Panc1 (cell line): ENCODE measurements at regions not wholly inside any gene's neighbourhood (a gene's known extent, or its start where the extent isn't known, plus 50 kb on each side); places are given as distances from the start of the nearest gene placed in this dataset.

ENCODE experiments used
- TCF7L2 ChIP-seq: IDR thresholded peaks from 2 replicates; pipeline ENCODE4 v1.6.1; 2011; ENCODE audit warnings: mild to moderate bottlenecking, low read depth, low read length, inconsistent platforms
- TF ChIP-seq, protein P1 (sequence below): fragments of 450-650 bp; IDR thresholded peaks from 2 replicates; pipeline ENCODE4 v1.5.1; 2017; ENCODE audit warnings: mild to moderate bottlenecking

DNA sequence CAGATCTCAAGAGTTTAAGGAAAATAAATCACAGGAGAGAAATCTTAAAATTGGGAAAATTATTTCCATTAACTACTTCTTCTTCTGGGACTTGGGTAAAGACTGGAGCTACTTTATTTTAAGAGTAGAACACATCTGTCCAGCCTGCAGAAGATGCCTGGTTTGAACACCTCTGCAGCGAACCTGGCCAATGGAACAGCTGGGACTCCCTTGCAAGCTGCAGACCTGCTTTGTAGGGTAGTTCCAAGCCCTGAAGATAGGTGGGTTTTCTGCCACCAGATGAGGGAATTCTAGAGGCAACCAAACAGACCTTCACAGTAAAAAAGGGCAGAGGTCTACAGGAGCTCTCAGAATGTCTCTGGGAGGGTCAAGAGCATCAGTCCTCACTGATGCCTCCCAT is 86.5 kb upstream of the CACNA1E start:
- TF ChIP-seq, protein P1, sequence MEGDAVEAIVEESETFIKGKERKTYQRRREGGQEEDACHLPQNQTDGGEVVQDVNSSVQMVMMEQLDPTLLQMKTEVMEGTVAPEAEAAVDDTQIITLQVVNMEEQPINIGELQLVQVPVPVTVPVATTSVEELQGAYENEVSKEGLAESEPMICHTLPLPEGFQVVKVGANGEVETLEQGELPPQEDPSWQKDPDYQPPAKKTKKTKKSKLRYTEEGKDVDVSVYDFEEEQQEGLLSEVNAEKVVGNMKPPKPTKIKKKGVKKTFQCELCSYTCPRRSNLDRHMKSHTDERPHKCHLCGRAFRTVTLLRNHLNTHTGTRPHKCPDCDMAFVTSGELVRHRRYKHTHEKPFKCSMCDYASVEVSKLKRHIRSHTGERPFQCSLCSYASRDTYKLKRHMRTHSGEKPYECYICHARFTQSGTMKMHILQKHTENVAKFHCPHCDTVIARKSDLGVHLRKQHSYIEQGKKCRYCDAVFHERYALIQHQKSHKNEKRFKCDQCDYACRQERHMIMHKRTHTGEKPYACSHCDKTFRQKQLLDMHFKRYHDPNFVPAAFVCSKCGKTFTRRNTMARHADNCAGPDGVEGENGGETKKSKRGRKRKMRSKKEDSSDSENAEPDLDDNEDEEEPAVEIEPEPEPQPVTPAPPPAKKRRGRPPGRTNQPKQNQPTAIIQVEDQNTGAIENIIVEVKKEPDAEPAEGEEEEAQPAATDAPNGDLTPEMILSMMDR, result no peak
- TF ChIP-seq TCF7L2, result no peak
